ENCODE measurements at regions not wholly inside any gene's neighbourhood (a gene's known extent, or its start where the extent isn't known, plus 50 kb on each side); places are given as distances from the start of the nearest gene placed in this dataset.

GRCh38 chr20:57008217-57008616 lies 258.2 kb downstream of the BMP7 start:
- H3K4me3 Mint-ChIP-seq (ENCODE audit: low read depth, unreplicated experiment): no peak overlapping the region
- H3K4me1 Mint-ChIP-seq (ENCODE audit: low read depth, unreplicated experiment): no peaks in the 10 kb centered on the region
- peaks cover 96% of the 10 kb centered on the region for H3K27me3 Mint-ChIP-seq (ENCODE audit: unreplicated experiment)
- H3K36me3 Mint-ChIP-seq (ENCODE audit: insufficient read depth, unreplicated experiment): no peaks in the 10 kb centered on the region
- H3K27ac Mint-ChIP-seq (ENCODE audit: unreplicated experiment): no peak overlapping the region
- TF ChIP-seq CTCF (IDR thresholded peaks at IDR 0.05; ENCODE audit: unreplicated experiment): no peak
- intact Hi-C loops (cut with micrococcal nuclease; ENCODE audit: unreplicated experiment): no loop called here
- CTCF ChIA-PET: interaction anchor here (0.8 kb wide), 1 partner anchor 10 kb away, joined by 4 read pairs; no protein-coding TSS in a partner anchor
- DNase-seq: no peak
- no peaks in the 10 kb centered on the region for H3K9me3 Mint-ChIP-seq (ENCODE audit: low read depth, unreplicated experiment)
- no TSS peak for BruUV-seq (replicated peaks)

- no peak for TF ChIP-seq CTCF (IDR thresholded peaks at IDR 0.05; ENCODE audit: unreplicated experiment)
- no peak overlapping the region for H3K27ac Mint-ChIP-seq (ENCODE audit: unreplicated experiment)
- H3K4me1 Mint-ChIP-seq (ENCODE audit: low read depth, unreplicated experiment): no peaks in the 10 kb centered on the region
- H3K36me3 Mint-ChIP-seq (ENCODE audit: insufficient read depth, unreplicated experiment): no peaks in the 10 kb centered on the region
- no peak overlapping the region for H3K4me3 Mint-ChIP-seq (ENCODE audit: low read depth, unreplicated experiment)
- H3K9me3 Mint-ChIP-seq (ENCODE audit: low read depth, unreplicated experiment): no peaks in the 10 kb centered on the region
- CTCF ChIA-PET: no interaction called here
- intact Hi-C loops (cut with micrococcal nuclease; ENCODE audit: unreplicated experiment): no loop called here
- no TSS peak for BruUV-seq (replicated peaks)
- peaks cover 96% of the 10 kb centered on the region for H3K27me3 Mint-ChIP-seq (ENCODE audit: unreplicated experiment)
- DNase-seq: no peak
These were observed 257.1 kb downstream of the BMP7 start for GRCh38 chr20:57009355-57009754.

GRCh38 chr20:57009775-57010174 lies 256.7 kb downstream of the BMP7 start:
- CTCF ChIA-PET: interaction anchor here (0.6 kb wide), 1 partner anchor 88 kb away, joined by 7 read pairs; no protein-coding TSS in a partner anchor
- H3K4me3 Mint-ChIP-seq (ENCODE audit: low read depth, unreplicated experiment): no peak overlapping the region
- BruUV-seq (replicated peaks): no TSS peak
- no peak for DNase-seq
- H3K9me3 Mint-ChIP-seq (ENCODE audit: low read depth, unreplicated experiment): no peaks in the 10 kb centered on the region
- H3K4me1 Mint-ChIP-seq (ENCODE audit: low read depth, unreplicated experiment): no peaks in the 10 kb centered on the region
- H3K36me3 Mint-ChIP-seq (ENCODE audit: insufficient read depth, unreplicated experiment): no peaks in the 10 kb centered on the region
- TF ChIP-seq CTCF (IDR thresholded peaks at IDR 0.05; ENCODE audit: unreplicated experiment): no peak
- peaks cover 96% of the 10 kb centered on the region for H3K27me3 Mint-ChIP-seq (ENCODE audit: unreplicated experiment)
- H3K27ac Mint-ChIP-seq (ENCODE audit: unreplicated experiment): no peak overlapping the region
- intact Hi-C loops (cut with micrococcal nuclease; ENCODE audit: unreplicated experiment): no loop called here

- Mint-ChIP-seq H3K27me3 (ENCODE audit: unreplicated experiment) (peaks cover 85% of the 10 kb centered on the region), H3K4me1 (ENCODE audit: low read depth, unreplicated experiment) (no peaks in the 10 kb centered on the region), H3K9me3 (ENCODE audit: low read depth, unreplicated experiment) (no peaks in the 10 kb centered on the region), H3K4me3 (ENCODE audit: low read depth, unreplicated experiment) (no peak overlapping the region), H3K36me3 (ENCODE audit: insufficient read depth, unreplicated experiment) (no peaks in the 10 kb centered on the region), H3K27ac (ENCODE audit: unreplicated experiment) (no peak overlapping the region)
- DNase-seq: no peak
- CTCF ChIA-PET: interaction anchor here (0.6 kb wide), 1 partner anchor 37 kb away, joined by 3 read pairs; no protein-coding TSS in a partner anchor
- no TSS peak for BruUV-seq (replicated peaks)
- intact Hi-C loops (cut with micrococcal nuclease; ENCODE audit: unreplicated experiment): no loop called here
- no peak for TF ChIP-seq CTCF (IDR thresholded peaks at IDR 0.05; ENCODE audit: unreplicated experiment)
These were observed 253.8 kb downstream of the BMP7 start for GRCh38 chr20:57012691-57013090.
